GM12874 (cell line): ENCODE measurements at regions not wholly inside any gene's neighbourhood (a gene's known extent, or its start where the extent isn't known, plus 50 kb on each side); places are given as distances from the start of the nearest gene placed in this dataset.

Experiments
- CTCF ChIP-seq: IDR thresholded peaks from 2 replicates; pipeline ENCODE4 v1.5.1; 2011; ENCODE audit warnings: low read depth, mild to moderate bottlenecking, control low read depth, low read length, moderate library complexity; ENCODE audit not compliant: insufficient read depth

- TF ChIP-seq CTCF, result no peak
Observed at GRCh38 chr1:230555814-230556213, 86.5 kb upstream of the COG2 start.

GRCh38 chr1:230552880-230553279, 89.4 kb upstream of the COG2 start:
- TF ChIP-seq CTCF, result no peak

GRCh38 chr1:230550428-230550827, 91.9 kb upstream of the COG2 start:
- TF ChIP-seq CTCF, result no peak

- no peak for TF ChIP-seq CTCF
Observed at GRCh38 chr1:230549625-230550024, 92.7 kb upstream of the COG2 start.

GRCh38 chr1:230548997-230549396, 93.3 kb upstream of the COG2 start:
- no peak for TF ChIP-seq CTCF

- no peak for TF ChIP-seq CTCF
Observed at GRCh38 chr1:230548357-230548756, 93.9 kb upstream of the COG2 start.

- no peak for TF ChIP-seq CTCF
Observed at GRCh38 chr1:230545181-230545580, 97.1 kb upstream of the COG2 start.

- TF ChIP-seq CTCF, result no peak
Observed at GRCh38 chr1:230544758-230545157, 97.5 kb upstream of the COG2 start.
